ENCODE measurements at regions not wholly inside any gene's neighbourhood (a gene's known extent, or its start where the extent isn't known, plus 50 kb on each side); places are given as distances from the start of the nearest gene placed in this dataset.

- TF ChIP-seq, protein P1, sequence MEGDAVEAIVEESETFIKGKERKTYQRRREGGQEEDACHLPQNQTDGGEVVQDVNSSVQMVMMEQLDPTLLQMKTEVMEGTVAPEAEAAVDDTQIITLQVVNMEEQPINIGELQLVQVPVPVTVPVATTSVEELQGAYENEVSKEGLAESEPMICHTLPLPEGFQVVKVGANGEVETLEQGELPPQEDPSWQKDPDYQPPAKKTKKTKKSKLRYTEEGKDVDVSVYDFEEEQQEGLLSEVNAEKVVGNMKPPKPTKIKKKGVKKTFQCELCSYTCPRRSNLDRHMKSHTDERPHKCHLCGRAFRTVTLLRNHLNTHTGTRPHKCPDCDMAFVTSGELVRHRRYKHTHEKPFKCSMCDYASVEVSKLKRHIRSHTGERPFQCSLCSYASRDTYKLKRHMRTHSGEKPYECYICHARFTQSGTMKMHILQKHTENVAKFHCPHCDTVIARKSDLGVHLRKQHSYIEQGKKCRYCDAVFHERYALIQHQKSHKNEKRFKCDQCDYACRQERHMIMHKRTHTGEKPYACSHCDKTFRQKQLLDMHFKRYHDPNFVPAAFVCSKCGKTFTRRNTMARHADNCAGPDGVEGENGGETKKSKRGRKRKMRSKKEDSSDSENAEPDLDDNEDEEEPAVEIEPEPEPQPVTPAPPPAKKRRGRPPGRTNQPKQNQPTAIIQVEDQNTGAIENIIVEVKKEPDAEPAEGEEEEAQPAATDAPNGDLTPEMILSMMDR (IDR thresholded peaks at IDR 0.05): no peak
- TF ChIP-seq EZH2 (IDR thresholded peaks at IDR 0.05): no peak
Observed at GRCh38 chr4:24274381-24274941, 309.9 kb downstream of the DHX15 start.

Data from neural progenitor cell (in vitro differentiated cells).